ENCODE measurements at regions not wholly inside any gene's neighbourhood (a gene's known extent, or its start where the extent isn't known, plus 50 kb on each side); places are given as distances from the start of the nearest gene placed in this dataset.

DNA sequence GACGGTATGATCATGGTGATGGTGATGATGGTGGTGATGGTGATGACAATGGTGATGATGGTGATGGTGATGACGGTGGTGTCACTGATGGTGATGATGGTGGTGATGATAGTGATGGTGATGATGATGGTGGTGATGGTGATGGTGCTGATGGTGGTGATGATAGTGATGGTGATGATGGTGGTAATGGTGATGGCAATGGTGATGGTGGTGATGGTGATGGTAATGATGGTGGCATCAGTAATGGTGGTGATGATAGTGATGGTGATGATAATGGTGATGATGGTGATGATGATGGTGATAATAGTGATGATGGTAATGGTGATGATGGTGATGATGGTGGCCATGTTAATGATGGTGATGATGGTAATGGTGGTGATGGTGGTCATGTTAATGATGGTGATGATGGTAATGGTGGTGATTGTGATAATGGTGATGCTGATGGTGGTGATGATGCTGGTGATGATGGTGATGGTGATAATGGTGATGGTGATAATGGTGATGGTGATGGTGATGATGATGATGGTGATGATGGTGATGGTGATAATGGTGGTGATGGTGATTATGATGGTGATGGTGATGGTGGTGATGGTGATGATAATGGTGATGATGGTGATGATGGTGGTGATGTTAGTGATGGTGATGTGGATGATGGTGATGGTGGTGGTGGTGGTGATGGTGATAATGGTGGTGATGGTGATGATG lies 107.2 kb downstream of the C16orf95 start:
- intact Hi-C loops (cut with micrococcal nuclease; ENCODE audit: unreplicated experiment), result no loop called here
- no peaks in the 10 kb centered on the region for H3K36me3 ChIP-seq (ENCODE audit: insufficient read depth, low read length)
- no peaks in the 10 kb centered on the region for H4K20me1 ChIP-seq (ENCODE audit: insufficient read depth, low read length)
- H3K4me3 ChIP-seq (ENCODE audit: low read depth, low read length, poor library complexity, severe bottlenecking), result no peak overlapping the region
- no TSS peak for BruUV-seq (replicated peaks)
- no peak for DNase-seq (ENCODE audit: low spot score)
- H3K4me2 ChIP-seq (ENCODE audit: low read length), result no peak overlapping the region
- H3K27ac ChIP-seq (ENCODE audit: low read depth, low read length, poor library complexity, severe bottlenecking), result no peak overlapping the region
- ChIA-PET POLR2A (no interaction called here), CTCF (ENCODE audit: unreplicated experiment) (no interaction called here)
- H3K9me2 ChIP-seq (ENCODE audit: insufficient read depth, low read length), result no peaks in the 10 kb centered on the region
- TF ChIP-seq, protein P1, sequence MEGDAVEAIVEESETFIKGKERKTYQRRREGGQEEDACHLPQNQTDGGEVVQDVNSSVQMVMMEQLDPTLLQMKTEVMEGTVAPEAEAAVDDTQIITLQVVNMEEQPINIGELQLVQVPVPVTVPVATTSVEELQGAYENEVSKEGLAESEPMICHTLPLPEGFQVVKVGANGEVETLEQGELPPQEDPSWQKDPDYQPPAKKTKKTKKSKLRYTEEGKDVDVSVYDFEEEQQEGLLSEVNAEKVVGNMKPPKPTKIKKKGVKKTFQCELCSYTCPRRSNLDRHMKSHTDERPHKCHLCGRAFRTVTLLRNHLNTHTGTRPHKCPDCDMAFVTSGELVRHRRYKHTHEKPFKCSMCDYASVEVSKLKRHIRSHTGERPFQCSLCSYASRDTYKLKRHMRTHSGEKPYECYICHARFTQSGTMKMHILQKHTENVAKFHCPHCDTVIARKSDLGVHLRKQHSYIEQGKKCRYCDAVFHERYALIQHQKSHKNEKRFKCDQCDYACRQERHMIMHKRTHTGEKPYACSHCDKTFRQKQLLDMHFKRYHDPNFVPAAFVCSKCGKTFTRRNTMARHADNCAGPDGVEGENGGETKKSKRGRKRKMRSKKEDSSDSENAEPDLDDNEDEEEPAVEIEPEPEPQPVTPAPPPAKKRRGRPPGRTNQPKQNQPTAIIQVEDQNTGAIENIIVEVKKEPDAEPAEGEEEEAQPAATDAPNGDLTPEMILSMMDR (conservative IDR thresholded peaks at IDR 0.05; ENCODE audit: low read length), result no peak
- TF ChIP-seq EZH2phosphoT487 (IDR thresholded peaks at IDR 0.05; ENCODE audit: borderline replicate concordance, low read depth, low read length), result no peak
- no peaks in the 10 kb centered on the region for H3K79me2 ChIP-seq (ENCODE audit: insufficient read depth, low read depth, low read length)
- H2AFZ ChIP-seq (ENCODE audit: low read length), result no peak overlapping the region
- H3K9me3 ChIP-seq (ENCODE audit: low read length), result no peaks in the 10 kb centered on the region
- no peaks in the 10 kb centered on the region for H3K4me1 ChIP-seq (ENCODE audit: insufficient read depth, low read length, poor library complexity, severe bottlenecking)

DNA sequence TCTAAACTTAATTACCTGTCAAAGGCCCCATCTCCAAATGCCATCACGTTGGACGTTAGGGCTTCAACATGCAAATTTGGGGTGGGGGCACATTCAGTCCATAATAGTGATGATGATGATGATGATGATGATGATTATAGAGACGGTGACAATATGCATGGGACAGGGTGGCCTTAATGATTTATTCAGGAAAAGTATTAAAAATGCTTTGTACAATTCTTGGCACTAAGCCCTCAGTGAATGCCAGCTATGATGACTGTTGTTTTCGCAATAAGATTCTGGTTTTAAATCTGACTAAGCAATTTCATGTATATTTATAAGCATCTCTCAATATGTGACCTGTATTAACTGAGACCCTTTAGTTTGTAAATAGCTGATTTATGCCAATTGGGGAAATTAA lies 106.3 kb downstream of the C16orf95 start:
- no peaks in the 10 kb centered on the region for H3K4me1 ChIP-seq (ENCODE audit: insufficient read depth, low read length, poor library complexity, severe bottlenecking)
- H3K9me2 ChIP-seq (ENCODE audit: insufficient read depth, low read length), result no peaks in the 10 kb centered on the region
- TF ChIP-seq, protein P1 (conservative IDR thresholded peaks at IDR 0.05; ENCODE audit: low read length), result no peak
- no peaks in the 10 kb centered on the region for H4K20me1 ChIP-seq (ENCODE audit: insufficient read depth, low read length)
- H3K36me3 ChIP-seq (ENCODE audit: insufficient read depth, low read length), result no peaks in the 10 kb centered on the region
- H3K27ac ChIP-seq (ENCODE audit: low read depth, low read length, poor library complexity, severe bottlenecking), result no peak overlapping the region
- CTCF ChIA-PET (ENCODE audit: unreplicated experiment), result no interaction called here
- intact Hi-C loops (cut with micrococcal nuclease; ENCODE audit: unreplicated experiment), result no loop called here
- H3K9me3 ChIP-seq (ENCODE audit: low read length), result no peaks in the 10 kb centered on the region
- H3K4me3 ChIP-seq (ENCODE audit: low read depth, low read length, poor library complexity, severe bottlenecking), result no peak overlapping the region
- no peaks in the 10 kb centered on the region for H3K79me2 ChIP-seq (ENCODE audit: insufficient read depth, low read depth, low read length)
- no TSS peak for BruUV-seq (replicated peaks)
- no peak overlapping the region for H3K4me2 ChIP-seq (ENCODE audit: low read length)
- no peak for DNase-seq (ENCODE audit: low spot score)
- H2AFZ ChIP-seq (ENCODE audit: low read length), result no peak overlapping the region
- POLR2A ChIA-PET, result no interaction called here

DNA sequence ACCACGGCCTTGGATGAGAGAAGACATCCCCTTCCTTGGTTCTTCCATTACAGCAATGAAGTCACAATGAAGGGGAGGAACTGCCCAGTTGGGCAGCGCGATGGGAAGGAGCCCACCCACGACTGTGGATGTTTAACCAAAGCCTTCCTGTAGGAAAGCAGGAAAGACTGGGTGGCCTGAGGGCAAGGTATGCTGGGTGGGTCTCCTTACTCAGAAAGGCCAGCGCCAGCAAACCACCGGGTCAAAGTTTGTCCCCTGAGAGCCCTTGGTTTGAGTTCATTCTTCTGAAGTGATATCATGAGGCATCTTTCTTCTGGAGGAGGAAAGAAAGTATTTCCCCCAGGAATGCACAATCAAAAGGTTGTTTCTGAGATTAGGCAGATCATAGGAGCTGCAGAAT lies 105.2 kb downstream of the C16orf95 start:
- Histone ChIP-seq H3K79me2 (ENCODE audit: insufficient read depth, low read depth, low read length) (no peaks in the 10 kb centered on the region), H3K27ac (ENCODE audit: low read depth, low read length, poor library complexity, severe bottlenecking) (no peak overlapping the region), H3K36me3 (ENCODE audit: insufficient read depth, low read length) (no peaks in the 10 kb centered on the region), H3K4me1 (ENCODE audit: insufficient read depth, low read length, poor library complexity, severe bottlenecking) (no peaks in the 10 kb centered on the region), H3K4me2 (ENCODE audit: low read length) (no peak overlapping the region), H3K9me3 (ENCODE audit: low read length) (no peaks in the 10 kb centered on the region), H3K9me2 (ENCODE audit: insufficient read depth, low read length) (no peaks in the 10 kb centered on the region), H3K4me3 (ENCODE audit: low read depth, low read length, poor library complexity, severe bottlenecking) (no peak overlapping the region), H2AFZ (ENCODE audit: low read length) (no peak overlapping the region), H4K20me1 (ENCODE audit: insufficient read depth, low read length) (no peaks in the 10 kb centered on the region)
- POLR2A ChIA-PET, result no interaction called here
- CTCF ChIA-PET (ENCODE audit: unreplicated experiment), result no interaction called here
- TF ChIP-seq EZH2phosphoT487 (IDR thresholded peaks at IDR 0.05; ENCODE audit: borderline replicate concordance, low read depth, low read length), result no peak
- TF ChIP-seq, protein P1 (conservative IDR thresholded peaks at IDR 0.05; ENCODE audit: low read length), result no peak
- BruUV-seq (replicated peaks), result no TSS peak
- DNase-seq (ENCODE audit: low spot score), result no peak
- intact Hi-C loops (cut with micrococcal nuclease; ENCODE audit: unreplicated experiment), result no loop called here

All from OCI-LY7 (cell line).